ENCODE measurements at regions not wholly inside any gene's neighbourhood (a gene's known extent, or its start where the extent isn't known, plus 50 kb on each side); places are given as distances from the start of the nearest gene placed in this dataset.

DNA sequence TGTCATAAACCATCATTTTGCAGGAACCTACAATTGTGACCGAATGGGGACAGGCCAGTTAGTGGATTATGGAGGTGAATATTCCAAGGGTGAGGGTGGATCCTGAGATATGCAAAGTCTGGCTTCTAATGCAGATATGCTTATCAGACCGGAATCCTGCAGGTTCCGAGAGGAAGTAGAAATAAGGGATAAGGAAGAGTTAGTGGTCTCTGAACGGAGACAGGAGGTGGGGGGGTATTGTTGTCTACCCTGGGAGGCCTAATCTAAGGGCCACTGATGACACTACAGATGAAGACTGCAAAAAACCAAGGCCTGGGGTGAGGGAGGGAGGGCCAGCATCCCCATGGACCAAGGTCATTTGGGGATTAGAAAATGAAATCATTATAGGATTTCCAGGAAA lies 67.7 kb upstream of the GATA6 start:
- TF ChIP-seq, protein P1, sequence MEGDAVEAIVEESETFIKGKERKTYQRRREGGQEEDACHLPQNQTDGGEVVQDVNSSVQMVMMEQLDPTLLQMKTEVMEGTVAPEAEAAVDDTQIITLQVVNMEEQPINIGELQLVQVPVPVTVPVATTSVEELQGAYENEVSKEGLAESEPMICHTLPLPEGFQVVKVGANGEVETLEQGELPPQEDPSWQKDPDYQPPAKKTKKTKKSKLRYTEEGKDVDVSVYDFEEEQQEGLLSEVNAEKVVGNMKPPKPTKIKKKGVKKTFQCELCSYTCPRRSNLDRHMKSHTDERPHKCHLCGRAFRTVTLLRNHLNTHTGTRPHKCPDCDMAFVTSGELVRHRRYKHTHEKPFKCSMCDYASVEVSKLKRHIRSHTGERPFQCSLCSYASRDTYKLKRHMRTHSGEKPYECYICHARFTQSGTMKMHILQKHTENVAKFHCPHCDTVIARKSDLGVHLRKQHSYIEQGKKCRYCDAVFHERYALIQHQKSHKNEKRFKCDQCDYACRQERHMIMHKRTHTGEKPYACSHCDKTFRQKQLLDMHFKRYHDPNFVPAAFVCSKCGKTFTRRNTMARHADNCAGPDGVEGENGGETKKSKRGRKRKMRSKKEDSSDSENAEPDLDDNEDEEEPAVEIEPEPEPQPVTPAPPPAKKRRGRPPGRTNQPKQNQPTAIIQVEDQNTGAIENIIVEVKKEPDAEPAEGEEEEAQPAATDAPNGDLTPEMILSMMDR (IDR thresholded peaks at IDR 0.05): no peak
- no peak for TF ChIP-seq POLR2A (IDR thresholded peaks at IDR 0.05)
